NCI-H1417 (cell line): ENCODE measurements at regions not wholly inside any gene's neighbourhood (a gene's known extent, or its start where the extent isn't known, plus 50 kb on each side); places are given as distances from the start of the nearest gene placed in this dataset.
"Not testable (repeated sequence)": the region's sequence is repeated elsewhere in the genome, so short reads cannot be mapped to it uniquely, and the experiment has no call there.

Experiments used
- DNase-seq, 3 experiments: peaks; one replicate each; lab custom pipeline; 2025; lab: John Stamatoyannopoulos, UW

DNA sequence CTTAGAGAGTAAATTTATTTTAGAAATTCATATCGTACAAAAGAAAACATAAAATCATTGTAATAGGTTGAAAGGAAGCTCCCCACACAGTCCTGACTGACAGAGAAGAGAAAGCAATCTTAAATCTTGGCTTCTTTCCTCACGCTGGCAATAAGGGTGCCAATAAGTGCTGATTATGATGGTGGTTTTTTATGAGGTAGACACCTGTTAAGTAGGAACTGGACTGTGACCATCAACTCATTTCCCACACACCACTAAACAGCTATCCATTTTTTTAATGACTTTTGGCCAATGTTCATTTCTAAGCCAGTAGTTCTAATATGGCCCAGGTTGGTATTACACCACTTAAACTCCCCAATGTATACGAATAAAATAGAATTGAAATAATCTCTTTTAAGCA is 893.5 kb upstream of the NUDT12 start:
- DNase-seq = peak in 2 of 3 experiments; percentile 20 to 70

GRCh38 chr5:104452550-104452949 is 890.0 kb upstream of the NUDT12 start:
- no peak for DNase-seq

DNA sequence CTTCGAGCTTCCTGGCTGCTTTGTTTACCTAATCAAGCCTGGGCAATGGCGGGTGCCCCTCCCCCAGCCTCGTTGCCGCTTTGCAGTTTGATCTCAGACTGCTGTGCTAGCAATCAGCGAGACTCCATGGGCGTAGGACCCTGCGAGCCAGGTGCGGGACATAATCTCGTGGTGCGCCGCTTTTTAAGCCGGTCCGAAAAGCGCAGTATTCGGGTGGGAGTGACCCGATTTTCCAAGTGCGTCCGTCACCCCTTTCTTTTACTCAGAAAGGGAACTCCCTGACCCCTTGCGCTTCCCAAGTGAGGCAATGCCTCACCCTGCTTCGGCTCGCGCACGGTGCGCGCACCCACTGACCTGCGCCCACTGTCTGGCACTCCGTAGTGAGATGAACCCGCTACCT is 889.3 kb upstream of the NUDT12 start:
- not testable (repeated sequence) for DNase-seq

DNA sequence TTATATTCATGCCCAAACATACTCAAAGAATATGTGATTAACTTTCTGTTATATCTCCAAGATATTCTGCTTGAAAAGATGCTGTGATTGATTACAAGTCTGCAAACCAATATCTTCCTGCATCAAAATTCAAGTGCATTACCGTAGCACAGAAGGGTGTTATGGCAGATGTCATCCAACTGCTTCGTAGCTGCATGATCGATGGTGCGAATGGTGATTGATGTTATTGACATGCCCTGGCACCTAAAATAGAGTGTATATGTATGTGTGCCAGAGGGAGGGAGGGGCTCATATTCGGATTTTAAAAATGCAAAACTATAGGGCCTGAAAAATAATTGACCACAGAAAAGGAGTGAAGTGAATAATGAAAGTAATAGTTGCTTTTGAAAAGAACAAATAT is 882.1 kb upstream of the NUDT12 start:
- no peak for DNase-seq

DNA sequence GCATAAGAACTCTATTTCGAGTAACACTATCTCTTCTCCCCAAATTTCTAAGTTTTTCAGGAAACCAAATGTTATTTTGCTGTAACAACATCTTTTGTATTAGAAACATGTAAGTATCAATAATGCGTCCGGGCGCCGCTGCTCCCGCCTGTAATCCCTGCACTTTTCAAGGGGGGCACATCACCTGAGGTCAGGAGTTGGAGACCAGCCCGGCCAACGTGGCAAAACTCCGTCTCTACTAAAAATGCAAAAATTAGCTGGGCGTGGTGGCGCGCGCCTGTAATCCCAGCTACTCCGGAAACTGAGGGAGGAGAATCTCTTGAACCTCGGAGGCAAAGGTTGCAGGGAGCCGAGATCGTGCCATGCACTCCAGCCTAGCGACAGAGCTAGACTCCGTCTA is 881.1 kb upstream of the NUDT12 start:
- DNase-seq = no peak

- no peak for DNase-seq
These were observed 869.4 kb upstream of the NUDT12 start for GRCh38 chr5:104431981-104432380.

- DNase-seq = no peak
These were observed 868.5 kb upstream of the NUDT12 start for GRCh38 chr5:104431002-104431620.

DNA sequence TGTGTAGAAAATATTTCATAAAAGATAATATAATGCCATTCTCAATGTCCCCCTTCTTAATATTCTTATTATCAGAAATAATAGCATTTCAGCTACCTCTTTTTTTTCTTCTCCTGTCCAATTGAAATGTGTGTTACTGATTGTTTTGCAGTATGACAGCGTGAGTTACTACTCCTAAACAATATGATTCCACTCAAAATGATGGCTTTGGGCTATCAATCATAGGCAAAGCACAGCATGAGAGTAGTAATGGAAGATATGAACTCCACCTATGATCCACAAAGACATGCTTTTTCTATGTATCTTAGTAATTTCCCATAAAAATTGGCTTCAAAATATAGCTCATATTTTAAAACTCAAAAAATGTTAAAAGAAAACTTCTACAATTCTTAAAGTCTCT is 867.3 kb upstream of the NUDT12 start:
- no peak for DNase-seq

DNA sequence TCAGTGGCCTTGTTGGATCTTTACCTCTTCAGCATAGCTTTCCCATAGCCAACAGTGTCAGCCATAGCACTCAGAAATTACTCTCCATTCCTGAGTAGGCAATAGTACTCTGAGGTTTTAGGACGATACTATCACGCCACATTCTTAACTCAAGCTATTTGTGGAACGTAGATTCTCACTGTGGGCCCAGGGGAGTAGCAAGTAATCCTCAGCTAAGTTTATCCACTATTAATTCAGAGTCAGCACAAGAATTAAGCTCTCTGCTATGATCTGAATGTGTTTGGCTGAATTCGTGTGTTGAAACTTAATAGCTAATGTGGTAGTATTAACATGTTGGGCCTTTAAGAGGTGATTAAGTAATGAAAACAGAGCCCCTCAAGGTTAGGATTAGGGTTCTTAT is 858.8 kb upstream of the NUDT12 start:
- no peak for DNase-seq

DNA sequence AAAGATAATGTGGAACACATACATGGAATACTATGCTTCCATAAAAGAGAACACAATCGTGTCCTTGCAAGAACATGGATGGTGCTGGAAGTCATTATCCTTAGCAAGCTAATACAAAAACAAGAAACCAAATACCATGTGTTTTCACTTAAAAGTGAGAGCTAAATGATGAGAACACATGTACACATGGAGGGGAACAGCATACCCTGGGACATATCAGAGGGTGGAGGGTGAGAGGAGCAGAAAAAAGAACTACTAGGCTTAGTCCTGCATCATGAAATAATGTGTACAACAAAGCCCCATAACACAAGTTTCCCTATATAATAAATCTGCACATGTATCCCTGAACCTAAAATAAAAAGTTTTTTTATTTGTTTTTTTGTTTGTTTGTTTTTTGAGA is 855.5 kb upstream of the NUDT12 start:
- DNase-seq = no peak

DNA sequence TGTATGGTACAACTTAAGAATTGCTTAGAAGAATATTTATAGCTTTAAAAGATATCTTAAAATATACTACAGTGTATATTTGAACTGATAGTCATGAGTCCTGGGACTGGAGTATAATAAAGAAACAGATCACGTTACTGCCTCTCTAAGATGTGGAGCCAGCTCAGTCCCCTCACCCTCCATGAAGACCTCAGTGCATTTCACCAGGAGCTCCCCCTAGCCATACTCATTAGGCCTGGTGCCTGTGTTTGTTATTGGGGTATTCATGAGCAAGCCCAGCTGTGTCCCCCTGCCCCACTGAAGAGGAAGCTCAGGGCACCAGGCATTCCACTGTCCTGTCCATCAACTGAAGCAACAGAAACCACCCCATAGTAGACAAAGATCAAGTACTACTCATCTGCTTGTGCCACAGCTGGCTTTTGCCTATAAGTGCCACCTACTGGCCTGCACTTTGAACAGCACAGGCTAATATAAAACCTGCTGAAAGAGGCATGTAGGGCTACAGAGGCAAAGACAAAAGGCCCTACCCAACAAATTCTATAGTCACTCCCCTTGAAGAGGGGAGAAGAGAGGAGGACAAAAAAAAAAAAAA is 850.2 kb upstream of the NUDT12 start:
- peak; percentile 1 to 36 (median 8) for DNase-seq

- DNase-seq = peak in 2 of 3 experiments; percentile 1 to 36
These were observed 838.4 kb upstream of the NUDT12 start for GRCh38 chr5:104400941-104401340.

GRCh38 chr5:104385906-104386305 is 823.3 kb upstream of the NUDT12 start:
- no peak for DNase-seq

GRCh38 chr5:104375345-104375744 is 812.8 kb upstream of the NUDT12 start:
- no peak for DNase-seq

GRCh38 chr5:104372796-104373195 is 810.2 kb upstream of the NUDT12 start:
- DNase-seq = no peak

GRCh38 chr5:104372376-104372775 is 809.8 kb upstream of the NUDT12 start:
- no peak for DNase-seq

DNA sequence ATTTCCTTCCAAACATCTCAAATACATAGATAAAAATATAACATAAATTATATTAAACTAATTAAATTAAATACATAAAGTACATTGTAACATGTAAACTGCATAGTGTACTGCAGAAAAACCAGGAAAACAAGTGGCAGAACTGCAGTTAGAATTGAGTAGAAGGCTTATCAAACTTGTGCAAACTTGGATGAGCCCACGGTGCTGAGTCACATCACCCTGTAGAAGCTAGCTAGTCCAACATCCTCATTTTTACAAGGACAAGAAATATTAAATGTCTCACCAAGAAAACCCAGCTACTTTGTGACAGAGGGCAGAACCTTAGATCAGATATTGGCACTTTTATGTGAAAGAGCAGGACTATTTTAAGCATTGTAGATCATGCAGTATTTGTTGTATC is 807.9 kb upstream of the NUDT12 start:
- DNase-seq = no peak

GRCh38 chr5:104367978-104368377 is 805.4 kb upstream of the NUDT12 start:
- no peak for DNase-seq

DNA sequence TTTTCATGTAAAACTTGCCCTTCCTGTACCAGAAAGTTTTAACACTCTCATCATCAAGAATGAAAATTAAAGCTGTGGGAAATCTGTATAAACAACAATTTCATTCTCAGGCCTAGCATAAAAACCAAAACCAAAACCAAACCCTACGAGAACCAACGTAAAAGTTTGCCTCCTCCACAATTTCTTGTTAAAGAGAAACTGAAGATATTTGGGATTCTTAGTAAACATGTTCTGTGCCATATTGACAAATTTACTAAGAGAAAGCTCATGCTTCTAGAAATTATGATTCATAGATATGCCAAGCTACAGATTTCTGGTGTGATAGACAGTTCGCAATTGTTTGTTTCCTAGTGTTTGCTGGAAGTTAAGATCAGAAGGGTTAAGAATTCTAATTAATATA is 801.0 kb upstream of the NUDT12 start:
- DNase-seq = no peak

GRCh38 chr5:104361932-104362331 is 799.3 kb upstream of the NUDT12 start:
- no peak for DNase-seq

- DNase-seq = peak in 1 of 3 experiments; percentile 2
These were observed 792.8 kb upstream of the NUDT12 start for GRCh38 chr5:104355350-104355749.

DNA sequence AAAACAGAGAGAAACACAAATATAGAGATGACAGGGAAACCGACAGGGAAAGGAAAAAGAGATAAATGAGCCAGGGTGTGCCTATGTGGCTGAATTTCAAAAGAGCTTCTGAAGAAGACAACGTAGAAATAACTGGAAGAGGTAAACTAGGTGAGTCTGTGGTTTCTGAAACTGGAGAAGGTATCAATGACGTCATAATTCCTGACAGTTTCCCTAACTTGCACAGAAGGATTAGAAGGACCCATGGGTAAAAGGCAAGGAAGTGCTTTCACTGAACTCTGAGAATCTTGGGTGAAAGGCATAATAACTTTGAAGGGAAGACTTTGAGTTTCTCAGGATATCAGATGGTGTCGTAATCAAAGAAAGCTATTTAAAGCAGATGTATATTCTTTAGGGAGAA is 790.8 kb upstream of the NUDT12 start:
- DNase-seq = no peak

DNA sequence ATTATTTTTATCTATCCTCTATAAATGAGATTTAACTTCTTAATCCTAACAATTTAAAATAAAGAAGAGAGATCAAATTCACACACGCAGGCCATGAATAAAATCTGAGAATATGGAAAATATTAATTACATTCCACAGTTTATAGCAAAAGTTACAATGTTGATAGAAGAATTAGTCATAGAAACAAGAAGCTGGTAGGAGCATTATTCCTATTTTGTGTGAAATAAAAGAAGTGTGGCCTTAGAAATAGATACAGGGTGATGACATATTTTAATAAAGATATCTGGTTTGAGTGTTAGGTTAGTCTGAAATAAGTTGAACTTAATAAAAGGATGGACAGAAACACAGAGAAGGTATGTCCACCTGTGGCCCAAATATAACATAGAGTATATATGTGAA is 790.4 kb upstream of the NUDT12 start:
- no peak for DNase-seq

DNA sequence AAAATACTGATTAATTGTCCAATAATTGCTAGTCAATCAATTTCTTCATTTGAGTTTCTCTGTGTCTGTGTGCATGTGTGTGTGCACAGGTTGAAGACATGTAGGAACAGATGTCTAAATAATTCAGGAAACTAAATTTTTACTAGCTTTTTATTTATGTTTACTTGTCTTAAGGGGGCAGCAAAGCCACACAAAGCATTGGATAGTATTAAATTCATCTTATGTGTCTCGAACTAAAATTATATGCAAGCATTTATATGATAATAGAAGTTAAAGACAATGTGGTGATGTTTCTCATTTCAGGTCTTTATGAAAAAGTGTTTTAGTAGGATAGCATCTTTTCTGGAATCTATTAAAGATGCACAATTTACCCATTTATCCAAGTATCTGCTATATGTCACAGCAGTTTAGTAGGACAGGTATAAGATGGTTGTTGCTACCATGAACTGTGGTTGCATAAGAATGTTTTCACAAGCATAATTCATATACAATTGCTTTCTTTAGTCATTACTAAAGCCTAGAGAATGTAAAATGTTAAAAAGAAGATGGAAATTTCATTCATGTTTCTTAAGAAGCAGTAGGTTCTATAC is 784.6 kb upstream of the NUDT12 start:
- DNase-seq = peak in 1 of 3 experiments; percentile 46
